PC-9 (cell line): ENCODE measurements at regions not wholly inside any gene's neighbourhood (a gene's known extent, or its start where the extent isn't known, plus 50 kb on each side); places are given as distances from the start of the nearest gene placed in this dataset.

Source experiments
- EZH2 ChIP-seq: fragments of 200-600 bp; sonication (generic); IDR thresholded peaks from 2 replicates; pipeline ENCODE4 v1.8.0; 2017; ENCODE audit warnings: antibody characterized with exemption, low read depth
- TF ChIP-seq, protein P1 (sequence below): fragments of 200-600 bp; sonication (generic); conservative IDR thresholded peaks from 2 replicates; pipeline ENCODE4 v1.6.1; 2017; ENCODE audit warnings: mixed run types, antibody characterized with exemption, mild to moderate bottlenecking, moderate library complexity

DNA sequence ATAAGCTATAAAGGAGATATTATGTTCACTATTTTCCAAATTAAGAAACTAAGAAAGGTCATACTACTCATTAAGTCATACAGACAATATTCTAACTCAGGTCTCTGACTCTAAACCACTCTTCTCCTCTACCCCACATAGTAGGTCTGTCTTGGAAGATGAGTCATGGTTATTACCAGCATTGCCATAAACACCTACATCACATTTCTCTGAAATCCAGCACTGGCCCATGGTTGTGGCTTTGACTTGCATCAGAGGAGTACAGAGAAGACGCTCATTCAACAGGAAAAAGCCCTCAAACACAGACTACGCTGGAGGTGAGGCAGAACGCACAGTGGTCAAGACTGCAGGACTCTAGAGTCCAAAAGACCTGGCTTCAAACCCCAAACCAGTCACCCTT, 476.8 kb downstream of the COG6 start:
- TF ChIP-seq, protein P1, sequence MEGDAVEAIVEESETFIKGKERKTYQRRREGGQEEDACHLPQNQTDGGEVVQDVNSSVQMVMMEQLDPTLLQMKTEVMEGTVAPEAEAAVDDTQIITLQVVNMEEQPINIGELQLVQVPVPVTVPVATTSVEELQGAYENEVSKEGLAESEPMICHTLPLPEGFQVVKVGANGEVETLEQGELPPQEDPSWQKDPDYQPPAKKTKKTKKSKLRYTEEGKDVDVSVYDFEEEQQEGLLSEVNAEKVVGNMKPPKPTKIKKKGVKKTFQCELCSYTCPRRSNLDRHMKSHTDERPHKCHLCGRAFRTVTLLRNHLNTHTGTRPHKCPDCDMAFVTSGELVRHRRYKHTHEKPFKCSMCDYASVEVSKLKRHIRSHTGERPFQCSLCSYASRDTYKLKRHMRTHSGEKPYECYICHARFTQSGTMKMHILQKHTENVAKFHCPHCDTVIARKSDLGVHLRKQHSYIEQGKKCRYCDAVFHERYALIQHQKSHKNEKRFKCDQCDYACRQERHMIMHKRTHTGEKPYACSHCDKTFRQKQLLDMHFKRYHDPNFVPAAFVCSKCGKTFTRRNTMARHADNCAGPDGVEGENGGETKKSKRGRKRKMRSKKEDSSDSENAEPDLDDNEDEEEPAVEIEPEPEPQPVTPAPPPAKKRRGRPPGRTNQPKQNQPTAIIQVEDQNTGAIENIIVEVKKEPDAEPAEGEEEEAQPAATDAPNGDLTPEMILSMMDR = no peak
- no peak for TF ChIP-seq EZH2
